Rectal smooth muscle tissue (tissue), 1 donor: ENCODE measurements at regions not wholly inside any gene's neighbourhood (a gene's known extent, or its start where the extent isn't known, plus 50 kb on each side); places are given as distances from the start of the nearest gene placed in this dataset.
"Not testable (repeated sequence)": the region's sequence is repeated elsewhere in the genome, so short reads cannot be mapped to it uniquely, and the experiment has no call there.

Experiments used
- H3K27ac ChIP-seq: one replicate; pipeline ENCODE4 v1.7.0; 2013; ENCODE audit warnings: low read depth, low read length, inconsistent platforms
- H3K27me3 ChIP-seq: one replicate; pipeline ENCODE4 v1.7.0; 2013; ENCODE audit warnings: low read length; ENCODE audit not compliant: control insufficient read depth, insufficient read depth
- H3K36me3 ChIP-seq: one replicate; pipeline ENCODE4 v1.7.0; 2013; ENCODE audit warnings: low read length; ENCODE audit not compliant: control insufficient read depth, insufficient read depth
- H3K4me1 ChIP-seq: one replicate; pipeline ENCODE4 v1.7.0; 2013; ENCODE audit warnings: low read length; ENCODE audit not compliant: control insufficient read depth, insufficient read depth
- H3K4me3 ChIP-seq: one replicate; pipeline ENCODE4 v1.7.0; 2013; ENCODE audit warnings: low read length
- H3K9ac ChIP-seq: one replicate; pipeline ENCODE4 v1.7.0; 2013; ENCODE audit warnings: low read length

DNA sequence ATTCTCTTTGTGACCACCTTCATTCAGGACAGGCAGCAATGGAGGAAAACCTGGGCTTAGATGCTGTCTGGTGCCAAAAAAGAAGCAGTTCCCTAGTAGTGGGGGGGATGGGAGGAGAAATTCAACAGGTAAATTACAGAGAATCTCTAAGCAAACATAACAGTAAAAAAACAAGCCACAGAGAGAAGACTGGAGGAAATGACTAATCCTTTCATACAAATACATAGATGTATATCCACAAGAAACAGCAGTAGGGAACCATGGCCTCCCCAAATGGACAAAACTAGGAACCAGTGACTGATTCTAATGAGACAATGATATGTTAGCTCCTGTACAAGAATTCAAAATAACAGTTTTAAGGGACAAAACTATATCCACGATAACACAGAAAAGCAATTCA is 513.0 kb downstream of the NAV3 start:
- Histone ChIP-seq H3K4me3 (no peak overlapping the region), H3K36me3 (no peaks in the 10 kb centered on the region), H3K27ac (no peak overlapping the region), H3K27me3 (no peaks in the 10 kb centered on the region), H3K9ac (no peak overlapping the region), H3K4me1 (no peaks in the 10 kb centered on the region)

DNA sequence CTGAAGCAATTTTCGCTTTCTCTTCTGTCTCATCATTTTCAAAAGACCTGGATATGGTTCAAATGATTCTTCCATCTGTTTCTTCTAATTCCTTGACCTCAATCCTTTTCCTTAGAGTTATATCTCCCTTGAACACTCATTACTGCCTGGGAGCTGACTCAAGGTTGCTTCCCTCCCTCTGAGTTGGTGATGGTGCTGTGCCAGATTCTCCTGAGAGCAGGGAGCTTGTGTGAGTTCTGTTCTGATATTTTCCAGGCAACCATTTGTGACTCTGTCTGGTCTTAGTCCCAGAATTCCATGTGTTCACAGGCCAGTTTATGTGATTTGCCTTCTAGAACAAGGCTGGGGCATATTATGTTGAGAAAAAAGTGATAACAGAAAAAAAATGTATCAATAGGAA is 505.1 kb upstream of the SYT1 start:
- H3K36me3 ChIP-seq = no peaks in the 10 kb centered on the region

DNA sequence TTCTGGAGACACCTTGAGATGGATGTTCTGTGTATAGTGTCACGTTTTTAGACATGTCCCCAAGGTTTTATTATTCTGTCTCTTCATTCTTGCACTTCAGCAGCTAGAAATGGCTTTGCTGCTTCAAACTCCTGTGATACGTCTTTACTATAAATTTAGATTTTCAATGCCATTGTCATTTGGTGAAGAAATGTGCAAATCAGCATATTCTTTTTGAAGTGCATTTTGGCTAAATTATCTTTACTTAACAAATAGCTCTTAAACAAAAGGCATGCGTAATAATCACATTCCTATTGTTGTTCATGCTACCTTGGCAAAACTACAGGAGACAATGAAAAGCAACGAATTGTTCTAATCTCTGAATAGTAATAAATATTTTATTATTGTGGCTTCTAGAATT is 502.9 kb upstream of the SYT1 start:
- peaks cover 6% of the 10 kb centered on the region for H3K4me1 ChIP-seq
- H3K27me3 ChIP-seq = no peaks in the 10 kb centered on the region
- H3K4me3 ChIP-seq = no peak overlapping the region
- no peaks in the 10 kb centered on the region for H3K36me3 ChIP-seq
- no peak overlapping the region for H3K27ac ChIP-seq
- H3K9ac ChIP-seq = no peak overlapping the region

More for the DNA sequence above, 505.1 kb upstream of the SYT1 start:
- H3K9ac ChIP-seq = no peak overlapping the region
- H3K27me3 ChIP-seq = no peaks in the 10 kb centered on the region
- no peak overlapping the region for H3K4me3 ChIP-seq
- H3K4me1 ChIP-seq = peaks cover 6% of the 10 kb centered on the region
- no peak overlapping the region for H3K27ac ChIP-seq

DNA sequence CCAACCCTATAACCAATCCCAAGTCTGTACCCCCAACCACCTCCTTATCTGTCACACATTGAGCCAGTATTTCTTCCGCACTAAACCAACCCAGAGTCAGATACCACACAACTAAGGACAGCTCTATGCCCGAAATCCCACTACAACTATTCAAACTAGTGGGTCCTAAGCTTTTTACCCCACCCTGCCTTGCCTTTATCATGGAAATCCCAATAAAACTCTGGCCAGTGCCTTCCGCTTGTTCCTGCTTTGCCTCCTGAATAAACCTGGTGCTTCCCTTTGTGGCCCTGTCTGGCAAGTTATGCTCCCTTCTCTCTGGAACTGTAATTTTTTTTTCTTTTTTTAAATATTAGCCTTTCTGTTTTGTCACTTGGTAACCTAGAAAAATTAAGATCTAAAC is 493.3 kb upstream of the SYT1 start:
- no peak overlapping the region for H3K4me3 ChIP-seq
- H3K4me1 ChIP-seq = no peaks in the 10 kb centered on the region
- H3K27me3 ChIP-seq = no peaks in the 10 kb centered on the region
- H3K27ac ChIP-seq = no peak overlapping the region
- H3K9ac ChIP-seq = no peak overlapping the region
- no peaks in the 10 kb centered on the region for H3K36me3 ChIP-seq

DNA sequence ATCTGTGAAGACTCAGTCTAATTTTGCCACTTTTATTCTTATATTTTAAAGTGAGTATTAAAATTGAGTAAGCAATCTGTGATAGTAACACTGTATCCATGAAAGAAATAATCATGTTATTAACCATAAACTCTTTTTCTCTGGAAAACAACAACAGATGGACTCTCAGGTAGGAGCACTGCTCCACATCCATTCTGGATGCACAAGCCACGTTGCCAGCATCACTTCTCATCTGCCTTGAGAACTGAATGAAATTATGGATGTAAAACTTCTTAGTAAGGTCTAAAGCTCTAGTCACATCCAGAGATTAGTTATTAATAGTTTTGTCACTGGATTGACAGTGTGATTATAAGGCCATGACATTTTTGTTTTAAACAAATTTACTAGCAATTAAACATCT is 489.1 kb upstream of the SYT1 start:
- no peaks in the 10 kb centered on the region for H3K36me3 ChIP-seq
- no peak overlapping the region for H3K27ac ChIP-seq
- H3K27me3 ChIP-seq = no peaks in the 10 kb centered on the region
- H3K4me3 ChIP-seq = no peak overlapping the region
- H3K4me1 ChIP-seq = no peaks in the 10 kb centered on the region
- no peak overlapping the region for H3K9ac ChIP-seq

DNA sequence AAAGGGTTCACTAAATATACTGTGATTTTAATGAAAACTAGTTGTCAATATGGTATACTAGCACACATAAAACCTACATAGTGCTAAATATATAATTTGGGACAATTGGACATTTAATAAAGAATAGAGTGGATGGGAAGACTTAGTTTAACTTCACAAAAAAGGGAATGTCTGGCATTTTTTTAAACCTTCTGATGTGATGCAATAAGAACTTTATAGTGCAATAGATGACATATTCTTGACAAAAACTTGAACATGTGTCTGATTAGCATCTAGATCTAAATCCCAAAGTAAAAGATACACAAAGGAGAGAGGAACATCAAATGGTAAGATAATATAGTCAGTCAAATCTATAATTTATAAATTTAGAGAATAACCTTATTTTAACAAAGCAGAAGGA is 488.3 kb upstream of the SYT1 start:
- Histone ChIP-seq H3K4me3 (no peak overlapping the region), H3K4me1 (no peaks in the 10 kb centered on the region), H3K27ac (no peak overlapping the region), H3K9ac (no peak overlapping the region), H3K27me3 (no peaks in the 10 kb centered on the region), H3K36me3 (no peaks in the 10 kb centered on the region)

DNA sequence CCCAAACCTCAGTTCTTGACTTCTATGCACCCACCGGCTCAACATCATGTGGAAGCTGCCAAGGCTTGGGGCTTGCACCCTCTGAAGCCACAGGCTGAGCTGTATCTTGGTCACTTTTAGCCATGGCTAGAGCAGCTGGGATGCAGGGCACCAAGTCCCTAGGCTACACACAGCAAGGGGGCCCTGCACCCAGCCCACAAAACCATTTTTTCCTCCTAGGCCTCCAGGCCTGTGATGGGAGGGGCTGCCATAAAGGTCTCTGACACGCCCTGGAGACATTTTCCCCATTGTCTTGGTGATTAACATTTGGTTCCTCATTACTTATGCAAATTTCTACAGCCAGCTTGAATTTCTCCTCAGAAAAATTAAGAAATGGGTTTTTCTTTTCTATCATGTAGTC is 485.5 kb upstream of the SYT1 start:
- H3K4me3 ChIP-seq, H3K9ac ChIP-seq, H3K4me1 ChIP-seq, H3K27me3 ChIP-seq, H3K36me3 ChIP-seq, H3K27ac ChIP-seq: not testable (repeated sequence)

DNA sequence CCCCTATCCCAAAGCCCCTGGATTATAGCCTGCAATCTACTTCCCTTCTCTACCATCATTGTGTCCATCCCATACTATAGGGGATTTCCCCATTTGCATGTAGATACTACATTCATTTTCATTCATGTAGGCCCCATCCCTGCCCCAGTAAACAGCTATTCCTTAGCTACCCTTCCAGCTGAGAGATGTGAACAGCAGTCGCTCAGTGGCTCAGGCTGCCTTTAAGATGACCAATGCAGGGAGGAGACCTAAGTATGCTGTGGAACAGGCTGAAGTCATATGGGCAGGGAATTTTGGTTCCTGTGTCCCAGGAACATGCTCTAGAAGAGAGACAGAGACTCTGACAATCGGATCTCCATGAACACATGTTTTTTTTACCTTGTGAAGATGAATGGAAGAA is 481.2 kb upstream of the SYT1 start:
- no peaks in the 10 kb centered on the region for H3K27me3 ChIP-seq
- no peaks in the 10 kb centered on the region for H3K4me1 ChIP-seq
- no peaks in the 10 kb centered on the region for H3K36me3 ChIP-seq
- no peak overlapping the region for H3K9ac ChIP-seq
- no peak overlapping the region for H3K27ac ChIP-seq
- H3K4me3 ChIP-seq = no peak overlapping the region

DNA sequence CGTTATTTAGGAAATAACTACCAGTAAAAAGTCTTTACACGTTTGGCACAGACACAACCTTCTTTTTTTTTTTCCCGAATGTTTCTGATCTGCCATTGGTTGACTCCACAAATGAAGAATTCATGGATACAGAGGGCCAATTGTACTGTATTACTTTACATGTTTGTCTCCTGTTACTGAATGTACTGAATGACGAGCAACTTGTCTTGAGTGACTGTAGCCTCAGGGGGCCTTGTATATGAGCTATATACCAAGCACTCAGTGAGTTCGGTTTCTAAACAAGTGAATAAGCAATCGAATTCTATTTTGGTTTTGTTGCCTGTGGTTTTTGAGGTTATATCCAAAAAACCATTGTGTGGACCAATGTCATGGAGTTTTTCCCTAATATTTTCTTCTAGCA is 480.0 kb upstream of the SYT1 start:
- H3K4me1 ChIP-seq = no peaks in the 10 kb centered on the region
- H3K4me3 ChIP-seq = no peak overlapping the region
- H3K27ac ChIP-seq = no peak overlapping the region
- H3K36me3 ChIP-seq = no peaks in the 10 kb centered on the region
- H3K27me3 ChIP-seq = no peaks in the 10 kb centered on the region
- no peak overlapping the region for H3K9ac ChIP-seq

DNA sequence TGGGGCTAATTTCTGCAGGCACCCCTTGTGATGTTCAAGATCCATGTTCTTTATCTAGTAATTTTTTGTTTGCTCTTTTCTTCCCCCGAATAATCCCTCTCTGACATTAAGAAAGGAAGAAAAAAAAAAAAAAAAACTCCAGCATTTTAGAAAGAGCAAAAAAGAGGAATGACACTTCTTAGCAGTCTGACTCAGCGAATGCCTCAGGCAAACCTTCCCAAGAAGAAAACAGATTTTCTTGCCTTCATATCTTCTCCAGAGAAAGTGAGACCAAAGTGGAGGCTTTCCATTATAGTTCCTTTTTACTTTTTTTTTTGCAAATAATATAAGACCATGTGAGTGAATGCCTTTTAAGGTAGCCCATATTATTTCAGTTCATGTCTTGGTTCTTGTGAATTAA is 479.0 kb upstream of the SYT1 start:
- H3K27ac ChIP-seq = no peak overlapping the region
- no peaks in the 10 kb centered on the region for H3K27me3 ChIP-seq
- no peaks in the 10 kb centered on the region for H3K4me1 ChIP-seq
- no peak overlapping the region for H3K4me3 ChIP-seq
- no peaks in the 10 kb centered on the region for H3K36me3 ChIP-seq
- no peak overlapping the region for H3K9ac ChIP-seq

DNA sequence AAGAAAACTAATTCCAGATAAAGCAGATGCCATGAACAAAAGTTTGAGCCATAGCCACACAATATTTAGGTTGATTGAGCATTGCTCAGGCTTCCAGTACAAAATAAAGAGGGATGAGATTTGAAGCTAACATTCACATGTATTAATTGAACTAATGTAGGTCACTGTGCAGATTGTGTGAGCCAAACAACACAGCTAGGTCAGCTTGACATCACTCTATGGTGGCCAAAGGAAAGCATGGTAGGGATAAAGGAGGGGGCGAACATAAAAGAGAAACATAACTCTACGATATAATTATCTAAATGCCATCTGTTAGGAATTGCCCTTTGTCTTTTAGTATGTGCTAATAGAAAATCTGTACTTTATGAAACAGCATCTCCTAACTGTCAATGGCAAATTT is 477.7 kb upstream of the SYT1 start:
- H3K27me3 ChIP-seq = no peaks in the 10 kb centered on the region
- no peaks in the 10 kb centered on the region for H3K36me3 ChIP-seq
- H3K4me1 ChIP-seq = no peaks in the 10 kb centered on the region
- no peak overlapping the region for H3K4me3 ChIP-seq
- H3K27ac ChIP-seq = no peak overlapping the region
- no peak overlapping the region for H3K9ac ChIP-seq

DNA sequence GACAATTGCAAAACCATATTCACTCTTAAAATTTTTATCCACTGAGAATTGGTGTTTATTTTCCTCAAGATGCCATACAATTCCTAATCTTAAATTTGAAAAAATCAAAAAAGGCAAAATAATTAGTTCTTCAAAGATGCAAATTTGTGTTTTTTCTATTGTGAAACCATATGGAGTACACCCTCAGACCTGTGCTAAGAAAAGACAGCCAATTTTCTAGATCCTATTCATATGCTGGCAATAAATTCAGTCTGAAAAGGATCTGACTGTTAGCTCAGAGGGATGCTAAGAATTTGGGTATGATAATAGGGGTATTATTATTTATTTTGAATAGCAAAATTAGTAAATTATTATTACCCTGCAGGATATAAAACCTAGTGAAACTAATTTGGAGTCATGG is 476.9 kb upstream of the SYT1 start:
- Histone ChIP-seq H3K27me3 (no peaks in the 10 kb centered on the region), H3K36me3 (no peaks in the 10 kb centered on the region), H3K9ac (no peak overlapping the region), H3K4me1 (no peaks in the 10 kb centered on the region), H3K27ac (no peak overlapping the region), H3K4me3 (no peak overlapping the region)

DNA sequence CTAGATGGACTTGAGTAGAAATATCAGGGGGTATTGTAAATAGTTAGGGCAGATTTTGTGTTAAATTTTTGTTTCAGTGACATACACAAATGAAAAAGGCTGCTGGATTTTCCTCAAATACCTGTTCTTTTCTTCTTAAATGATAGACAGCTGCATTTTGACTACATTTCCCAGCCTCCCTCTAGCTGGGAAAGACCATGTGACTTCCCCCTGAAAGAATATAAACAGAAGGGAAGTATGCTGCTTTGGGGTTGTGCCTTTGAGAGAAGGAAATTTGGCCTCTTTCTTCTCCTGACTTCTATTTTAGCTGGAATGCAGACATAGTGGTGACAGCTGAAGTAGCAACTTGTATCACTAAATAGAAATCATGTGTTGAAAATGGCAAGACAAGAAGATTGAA is 476.1 kb upstream of the SYT1 start:
- no peak overlapping the region for H3K9ac ChIP-seq
- H3K36me3 ChIP-seq = no peaks in the 10 kb centered on the region
- no peaks in the 10 kb centered on the region for H3K27me3 ChIP-seq
- H3K4me1 ChIP-seq = no peaks in the 10 kb centered on the region
- H3K27ac ChIP-seq = no peak overlapping the region
- no peak overlapping the region for H3K4me3 ChIP-seq

DNA sequence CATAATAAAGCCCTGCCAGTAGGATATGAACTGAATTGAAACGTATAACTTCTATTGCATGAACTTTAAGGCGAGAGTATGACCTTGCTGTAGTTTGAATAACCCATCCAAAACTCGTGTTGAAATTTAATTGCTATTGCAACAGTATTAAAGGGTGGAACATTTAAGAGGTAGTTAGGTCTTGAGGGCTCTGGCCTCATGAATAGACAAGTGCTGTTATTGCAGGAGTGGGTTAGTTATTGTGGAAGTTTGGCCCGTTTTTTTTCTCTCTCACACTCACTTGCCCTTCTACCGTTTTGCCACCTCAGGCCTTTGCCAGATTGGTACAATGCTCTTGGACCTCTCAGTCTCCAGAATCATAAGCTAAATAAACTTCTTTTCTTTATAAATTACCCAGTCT is 473.7 kb upstream of the SYT1 start:
- no peaks in the 10 kb centered on the region for H3K27me3 ChIP-seq
- H3K4me1 ChIP-seq = no peaks in the 10 kb centered on the region
- no peaks in the 10 kb centered on the region for H3K36me3 ChIP-seq
- H3K9ac ChIP-seq = no peak overlapping the region
- H3K27ac ChIP-seq = no peak overlapping the region
- no peak overlapping the region for H3K4me3 ChIP-seq
